Sigmoid colon (tissue), 4 donors: ENCODE measurements at regions not wholly inside any gene's neighbourhood (a gene's known extent, or its start where the extent isn't known, plus 50 kb on each side); places are given as distances from the start of the nearest gene placed in this dataset.

Experiments
- POLR2A ChIP-seq, 2 donors: fragments of 450-650 bp; IDR thresholded peaks; one replicate each; pipeline ENCODE4 v1.6.1; 2016; ENCODE audit warnings: antibody characterized with exemption in 2 of 2, mild to moderate bottlenecking in 2 of 2, moderate library complexity in 2 of 2
- POLR2AphosphoS5 ChIP-seq, 4 donors: sonication (generic); formaldehyde crosslinking; IDR thresholded peaks; one replicate each; pipeline ENCODE4 v1.6.1; 2017; ENCODE audit warnings: antibody characterized with exemption in 4 of 4
- TF ChIP-seq, protein P1 (sequence below), 4 experiments: fragments of 450-650 bp in 3 of 4; fragments of 200-600 bp in 1 of 4; IDR thresholded peaks; one replicate each; pipeline ENCODE4 v1.5.1; 2016 to 2019; ENCODE audit warnings: antibody characterized with exemption in 4 of 4, mild to moderate bottlenecking in 3 of 4, moderate library complexity in 2 of 4

DNA sequence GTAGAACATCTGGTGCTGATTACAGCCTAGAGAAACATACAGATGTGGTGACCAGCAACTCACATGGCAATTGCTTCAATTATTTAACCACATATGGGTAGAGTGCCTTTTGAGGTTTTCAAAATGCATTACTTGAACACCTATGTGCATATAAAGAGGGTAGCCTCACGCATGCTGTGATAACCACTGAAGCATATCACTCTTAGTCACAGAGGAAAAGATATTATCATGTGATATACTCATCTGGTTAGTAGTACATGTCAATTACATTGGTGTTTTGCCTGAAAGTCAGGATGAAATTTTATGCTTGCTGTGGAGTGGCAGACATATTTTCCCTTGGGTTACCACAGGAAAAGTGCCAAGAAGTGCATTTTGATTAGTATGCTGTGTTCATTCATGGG is 459.3 kb upstream of the AGTR1 start:
- TF ChIP-seq, protein P1, sequence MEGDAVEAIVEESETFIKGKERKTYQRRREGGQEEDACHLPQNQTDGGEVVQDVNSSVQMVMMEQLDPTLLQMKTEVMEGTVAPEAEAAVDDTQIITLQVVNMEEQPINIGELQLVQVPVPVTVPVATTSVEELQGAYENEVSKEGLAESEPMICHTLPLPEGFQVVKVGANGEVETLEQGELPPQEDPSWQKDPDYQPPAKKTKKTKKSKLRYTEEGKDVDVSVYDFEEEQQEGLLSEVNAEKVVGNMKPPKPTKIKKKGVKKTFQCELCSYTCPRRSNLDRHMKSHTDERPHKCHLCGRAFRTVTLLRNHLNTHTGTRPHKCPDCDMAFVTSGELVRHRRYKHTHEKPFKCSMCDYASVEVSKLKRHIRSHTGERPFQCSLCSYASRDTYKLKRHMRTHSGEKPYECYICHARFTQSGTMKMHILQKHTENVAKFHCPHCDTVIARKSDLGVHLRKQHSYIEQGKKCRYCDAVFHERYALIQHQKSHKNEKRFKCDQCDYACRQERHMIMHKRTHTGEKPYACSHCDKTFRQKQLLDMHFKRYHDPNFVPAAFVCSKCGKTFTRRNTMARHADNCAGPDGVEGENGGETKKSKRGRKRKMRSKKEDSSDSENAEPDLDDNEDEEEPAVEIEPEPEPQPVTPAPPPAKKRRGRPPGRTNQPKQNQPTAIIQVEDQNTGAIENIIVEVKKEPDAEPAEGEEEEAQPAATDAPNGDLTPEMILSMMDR (IDR thresholded peaks at IDR 0.05) = no peak
- TF ChIP-seq POLR2A (IDR thresholded peaks at IDR 0.05) (no peak), POLR2AphosphoS5 (IDR thresholded peaks at IDR 0.05) (no peak)
